Bronchial epithelial cell (primary cell): ENCODE measurements at regions not wholly inside any gene's neighbourhood (a gene's known extent, or its start where the extent isn't known, plus 50 kb on each side); places are given as distances from the start of the nearest gene placed in this dataset.
A peak's percentile ranks its signal among the peaks of the same experiment; 100 is the strongest.

Experiments used
- DNase-seq: peaks from one replicate; pipeline ENCODE4 v3.0.0-alpha.2; 2010; ENCODE audit warnings: low read depth
- FAIRE-seq: peaks from 2 replicates; lab custom pipeline; 2011; peaks lifted over from hg19 to GRCh38; lab: Jason Lieb, UNC
- H3K27me3 ChIP-seq: 2 replicates; pipeline ENCODE4 v1.5.1; 2011; ENCODE audit warnings: low read length; ENCODE audit not compliant: control insufficient read depth, insufficient read depth
- H3K36me3 ChIP-seq: 2 replicates; pipeline ENCODE4 v1.5.1; 2011; ENCODE audit warnings: low read length; ENCODE audit not compliant: control insufficient read depth, insufficient read depth
- H3K4me3 ChIP-seq: 2 replicates; pipeline ENCODE4 v1.5.1; 2011; ENCODE audit warnings: mild to moderate bottlenecking, low read depth, low read length, control low read depth
- CTCF ChIP-seq: IDR thresholded peaks from 2 replicates; pipeline ENCODE4 v1.5.1; 2011; ENCODE audit warnings: mild to moderate bottlenecking, moderate library complexity, low read length, control low read depth, inconsistent platforms; ENCODE audit not compliant: insufficient read depth, severe bottlenecking

- Histone ChIP-seq H3K36me3 (no peaks in the 10 kb centered on the region), H3K4me3 (no peak overlapping the region), H3K27me3 (no peaks in the 10 kb centered on the region)
- no peak for FAIRE-seq
- TF ChIP-seq CTCF: no peak
- no peak for DNase-seq
Observed at GRCh38 chr6:82063574-82063973, 184.0 kb downstream of the IBTK start.

GRCh38 chr6:82062219-82062618 is 185.3 kb downstream of the IBTK start:
- DNase-seq (no peak), FAIRE-seq (no peak)
- Histone ChIP-seq H3K27me3 (no peaks in the 10 kb centered on the region), H3K4me3 (no peak overlapping the region), H3K36me3 (no peaks in the 10 kb centered on the region)
- TF ChIP-seq CTCF: no peak

GRCh38 chr6:82057846-82058554 is 189.5 kb downstream of the IBTK start:
- DNase-seq: peak; percentile 15

GRCh38 chr6:82056567-82056966 is 191.0 kb downstream of the IBTK start:
- no peaks in the 10 kb centered on the region for H3K36me3 ChIP-seq
- no peak for TF ChIP-seq CTCF
- DNase-seq (no peak), FAIRE-seq (no peak)
- no peak overlapping the region for H3K4me3 ChIP-seq
- H3K27me3 ChIP-seq: no peaks in the 10 kb centered on the region

More at GRCh38 chr6:82057846-82058554, 189.5 kb downstream of the IBTK start:
- Histone ChIP-seq H3K27me3 (no peaks in the 10 kb centered on the region), H3K4me3 (no peak overlapping the region), H3K36me3 (no peaks in the 10 kb centered on the region)
- FAIRE-seq: no peak
- no peak for TF ChIP-seq CTCF

GRCh38 chr6:82045965-82046756 is 201.4 kb downstream of the IBTK start:
- DNase-seq (no peak), FAIRE-seq (no peak)
- TF ChIP-seq CTCF: no peak

More at GRCh38 chr6:82045965-82046756, 201.4 kb downstream of the IBTK start:
- no peak overlapping the region for H3K4me3 ChIP-seq
- no peaks in the 10 kb centered on the region for H3K27me3 ChIP-seq
- H3K36me3 ChIP-seq: no peaks in the 10 kb centered on the region
